Bronchial epithelial cell (primary cell): ENCODE measurements at regions not wholly inside any gene's neighbourhood (a gene's known extent, or its start where the extent isn't known, plus 50 kb on each side); places are given as distances from the start of the nearest gene placed in this dataset.
"Not testable (repeated sequence)": the region's sequence is repeated elsewhere in the genome, so short reads cannot be mapped to it uniquely, and the experiment has no call there.

Source experiments
- DNase-seq: peaks from one replicate; pipeline ENCODE4 v3.0.0-alpha.2; 2010; ENCODE audit warnings: low read depth
- FAIRE-seq: peaks from 2 replicates; lab custom pipeline; 2011; peaks lifted over from hg19 to GRCh38; lab: Jason Lieb, UNC
- H3K27me3 ChIP-seq: 2 replicates; pipeline ENCODE4 v1.5.1; 2011; ENCODE audit warnings: low read length; ENCODE audit not compliant: control insufficient read depth, insufficient read depth
- H3K36me3 ChIP-seq: 2 replicates; pipeline ENCODE4 v1.5.1; 2011; ENCODE audit warnings: low read length; ENCODE audit not compliant: control insufficient read depth, insufficient read depth
- H3K4me3 ChIP-seq: 2 replicates; pipeline ENCODE4 v1.5.1; 2011; ENCODE audit warnings: mild to moderate bottlenecking, low read depth, low read length, control low read depth
- CTCF ChIP-seq: IDR thresholded peaks from 2 replicates; pipeline ENCODE4 v1.5.1; 2011; ENCODE audit warnings: mild to moderate bottlenecking, moderate library complexity, low read length, control low read depth, inconsistent platforms; ENCODE audit not compliant: insufficient read depth, severe bottlenecking

- FAIRE-seq (no peak), DNase-seq (no peak)
- Histone ChIP-seq H3K36me3 (no peaks in the 10 kb centered on the region), H3K4me3 (no peak overlapping the region), H3K27me3 (peaks cover 30% of the 10 kb centered on the region)
- no peak for TF ChIP-seq CTCF
These were observed 73.2 kb upstream of the EN2 start for GRCh38 chr7:155384751-155385150.

GRCh38 chr7:155385182-155385581 lies 72.7 kb upstream of the EN2 start:
- not testable (repeated sequence) for FAIRE-seq

GRCh38 chr7:155386608-155387007 lies 71.3 kb upstream of the EN2 start:
- peak; percentile 55 for FAIRE-seq
- peaks cover 12% of the 10 kb centered on the region for H3K27me3 ChIP-seq

More at GRCh38 chr7:155385182-155385581, 72.7 kb upstream of the EN2 start:
- H3K4me3 ChIP-seq, H3K36me3 ChIP-seq, DNase-seq: not testable (repeated sequence)
- peaks cover 27% of the 10 kb centered on the region for H3K27me3 ChIP-seq

GRCh38 chr7:155387066-155387620 lies 70.8 kb upstream of the EN2 start:
- H3K27me3 ChIP-seq: peaks cover 7% of the 10 kb centered on the region

More at GRCh38 chr7:155386608-155387007, 71.3 kb upstream of the EN2 start:
- Histone ChIP-seq H3K36me3 (no peaks in the 10 kb centered on the region), H3K4me3 (no peak overlapping the region)
- TF ChIP-seq CTCF: no peak
- DNase-seq: no peak

GRCh38 chr7:155388561-155388960 lies 69.4 kb upstream of the EN2 start:
- Histone ChIP-seq H3K36me3 (no peaks in the 10 kb centered on the region), H3K27me3 (peaks cover 1% of the 10 kb centered on the region), H3K4me3 (no peak overlapping the region)
- TF ChIP-seq CTCF: no peak
- DNase-seq: no peak
- no peak for FAIRE-seq

More at GRCh38 chr7:155387066-155387620, 70.8 kb upstream of the EN2 start:
- no peak for TF ChIP-seq CTCF
- Histone ChIP-seq H3K36me3 (no peaks in the 10 kb centered on the region), H3K4me3 (no peak overlapping the region)
- DNase-seq (no peak), FAIRE-seq (no peak)

- Histone ChIP-seq H3K27me3 (no peaks in the 10 kb centered on the region), H3K4me3 (no peak overlapping the region)
- no peak for FAIRE-seq
These were observed 66.5 kb upstream of the EN2 start for GRCh38 chr7:155391414-155391813.

More at GRCh38 chr7:155391414-155391813, 66.5 kb upstream of the EN2 start:
- no peaks in the 10 kb centered on the region for H3K36me3 ChIP-seq
- no peak for DNase-seq
- no peak for TF ChIP-seq CTCF
